ENCODE measurements at regions not wholly inside any gene's neighbourhood (a gene's known extent, or its start where the extent isn't known, plus 50 kb on each side); places are given as distances from the start of the nearest gene placed in this dataset.
"Not testable (repeated sequence)": the region's sequence is repeated elsewhere in the genome, so short reads cannot be mapped to it uniquely, and the experiment has no call there.

- DNase-seq = no peak
Measured at GRCh38 chr16:5214466-5214865, 116.9 kb upstream of the EEF2KMT start.

DNA sequence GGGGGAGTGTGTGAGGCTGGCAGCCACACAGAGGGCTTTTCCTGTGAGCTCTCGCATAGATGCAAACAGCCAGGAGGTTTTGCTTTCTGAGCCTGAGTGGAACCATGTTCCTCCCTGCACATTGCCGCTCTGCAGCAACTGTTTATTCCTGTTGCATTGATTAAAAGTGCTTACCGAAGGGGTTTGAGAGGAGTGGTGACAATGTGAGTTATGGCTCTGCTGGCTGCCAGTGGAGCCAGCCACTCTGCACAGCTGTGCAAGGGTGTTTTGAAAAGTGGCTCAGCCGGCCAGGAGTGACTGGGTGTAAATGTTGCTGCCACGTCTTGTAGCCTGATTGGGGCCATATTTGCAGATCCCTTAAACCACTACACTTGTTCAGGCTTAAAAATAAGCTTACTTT lies 114.9 kb upstream of the EEF2KMT start:
- DNase-seq = not testable (repeated sequence)

GRCh38 chr16:5207862-5208498 lies 110.4 kb upstream of the EEF2KMT start:
- not testable (repeated sequence) for DNase-seq

- no peak for DNase-seq
Measured at GRCh38 chr16:5207001-5207523, 109.5 kb upstream of the EEF2KMT start.

- no peak for DNase-seq
Measured at GRCh38 chr16:5206331-5206990, 108.9 kb upstream of the EEF2KMT start.

- no peak for DNase-seq
Measured at GRCh38 chr16:5205361-5206040, 107.9 kb upstream of the EEF2KMT start.

GRCh38 chr16:5203675-5204074 lies 106.1 kb upstream of the EEF2KMT start:
- DNase-seq = not testable (repeated sequence)

DNA sequence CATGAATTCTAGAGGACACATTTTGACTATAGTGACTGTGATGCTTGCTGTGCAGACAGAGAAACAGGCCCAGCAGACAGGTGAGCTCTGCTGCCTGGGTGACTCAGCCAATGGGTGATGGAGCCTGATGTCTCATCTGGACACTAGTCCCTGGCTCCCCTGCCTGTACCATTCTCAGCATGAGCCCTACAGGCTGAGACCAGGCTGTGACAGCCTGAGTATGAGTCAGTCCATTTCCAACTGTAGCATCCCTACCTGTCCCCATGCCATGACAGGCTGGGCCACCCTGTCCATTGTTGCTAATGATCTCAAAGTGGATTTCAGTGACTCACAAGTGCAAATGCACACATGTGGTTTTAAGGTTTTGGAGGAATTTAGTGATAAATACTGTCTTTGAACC lies 102.5 kb upstream of the EEF2KMT start:
- DNase-seq = no peak

DNA sequence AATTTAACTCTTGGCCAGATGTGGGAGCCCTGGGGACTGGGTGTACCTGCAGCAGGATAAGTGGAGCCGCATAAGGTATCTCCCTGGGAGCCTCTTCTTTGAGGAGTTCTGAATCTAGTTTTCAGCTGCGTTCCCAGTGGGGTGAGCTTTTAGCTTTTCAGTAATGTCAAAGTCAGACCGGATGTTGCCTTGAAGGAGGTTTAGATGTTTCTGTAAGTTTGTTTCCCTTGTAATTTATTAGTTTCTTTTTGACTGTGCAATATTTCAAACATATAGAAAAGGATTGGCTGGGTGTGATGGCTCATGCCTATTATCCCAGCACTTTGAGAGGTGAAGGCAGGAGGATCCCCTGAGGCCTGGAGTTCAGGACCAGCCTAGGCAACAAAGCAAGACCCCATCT lies 98.6 kb upstream of the EEF2KMT start:
- DNase-seq = no peak

- no peak for DNase-seq
Measured at GRCh38 chr16:5193861-5194260, 96.3 kb upstream of the EEF2KMT start.

DNA sequence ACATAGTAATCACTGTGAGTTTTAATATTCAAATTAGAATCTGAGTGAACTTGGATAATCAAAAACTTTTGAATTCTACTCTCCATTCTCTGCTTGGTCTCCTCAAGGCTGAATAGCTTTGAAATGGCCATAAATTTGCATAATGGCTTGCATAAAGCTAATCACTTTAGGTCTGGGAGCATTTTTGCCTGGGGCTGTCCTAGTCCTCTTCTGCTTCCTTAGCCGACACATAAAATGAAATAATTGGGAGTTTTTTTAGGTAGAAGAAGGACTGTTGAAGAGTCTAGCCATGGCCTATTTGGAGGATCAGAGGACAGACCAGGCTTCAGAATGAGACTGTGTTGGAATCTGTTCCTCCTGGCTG lies 91.4 kb upstream of the EEF2KMT start:
- DNase-seq = no peak

- no peak for DNase-seq
Measured at GRCh38 chr16:5188318-5188988, 90.9 kb upstream of the EEF2KMT start.

DNA sequence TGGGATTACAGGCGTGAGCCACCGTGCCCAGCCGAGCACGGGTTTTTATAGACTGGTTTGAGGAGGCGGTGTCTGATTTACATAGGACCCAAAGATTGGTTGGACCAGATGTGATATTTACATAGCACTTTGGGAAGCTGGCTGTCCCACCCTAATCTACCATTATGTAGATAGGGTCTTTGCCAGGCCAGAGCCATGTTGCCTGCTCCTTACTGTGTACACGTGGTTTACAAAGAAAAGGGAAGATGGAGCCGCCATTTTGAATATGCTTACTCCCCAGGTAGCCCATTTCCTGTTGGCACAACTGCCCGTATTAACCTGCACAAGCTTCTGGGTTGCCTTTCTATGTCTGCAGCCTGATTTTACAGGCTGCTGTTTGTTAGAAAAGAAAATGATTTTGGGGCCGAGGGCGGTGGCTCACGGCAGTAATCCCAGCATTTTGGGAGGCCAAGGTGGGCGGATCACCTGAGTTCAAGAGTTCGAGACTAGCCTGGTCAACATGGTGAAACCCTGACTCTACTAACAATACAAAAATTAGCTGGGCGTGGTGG lies 89.9 kb upstream of the EEF2KMT start:
- no peak for DNase-seq

DNA sequence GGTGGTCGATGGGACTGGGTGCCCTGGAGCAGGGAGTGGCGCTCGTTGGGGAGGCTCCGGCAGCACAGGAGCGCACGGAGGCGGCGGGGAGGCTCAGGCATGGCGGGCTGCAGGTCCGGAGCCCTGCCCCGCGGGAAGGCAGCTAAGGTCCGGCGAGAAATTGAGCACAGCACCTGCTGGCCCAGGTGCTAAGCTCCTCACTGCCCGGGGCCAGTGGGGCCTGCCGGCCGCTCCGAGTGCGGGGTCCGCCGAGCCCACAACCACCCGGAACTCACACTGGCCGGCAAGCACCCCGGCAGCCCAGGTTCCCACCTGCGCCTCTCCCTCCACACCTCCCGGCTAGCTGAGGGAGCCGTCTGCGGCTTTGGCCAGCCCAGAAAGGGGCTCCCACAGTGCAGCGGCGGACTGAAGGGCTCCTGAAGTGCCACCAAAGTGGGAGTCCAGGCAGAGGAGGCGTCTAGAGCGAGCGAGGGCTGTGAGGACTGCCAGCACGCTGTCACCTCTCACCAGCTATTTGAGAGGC lies 88.8 kb upstream of the EEF2KMT start:
- DNase-seq = no peak

DNA sequence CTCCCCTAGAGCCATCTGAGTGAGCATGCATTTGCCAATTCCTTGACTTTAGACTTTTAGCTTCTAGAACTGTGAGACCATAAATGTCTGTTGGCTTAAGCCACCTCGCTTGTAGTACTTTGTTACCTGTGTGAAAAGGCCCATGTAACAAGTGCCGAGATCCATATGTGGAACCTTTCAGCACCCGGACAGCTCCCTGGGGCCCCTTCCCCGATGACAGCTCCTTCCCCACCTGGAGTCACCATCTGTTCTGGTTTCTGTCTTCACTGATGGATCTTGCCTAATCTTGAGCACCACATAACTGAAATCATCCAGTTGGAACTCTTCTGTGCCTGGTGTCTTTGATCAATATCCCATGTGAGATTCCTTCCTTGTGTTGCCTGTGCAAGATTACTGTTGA lies 78.9 kb upstream of the EEF2KMT start:
- no peak for DNase-seq

GRCh38 chr16:5175266-5175665 lies 77.7 kb upstream of the EEF2KMT start:
- no peak for DNase-seq

- DNase-seq = no peak
Measured at GRCh38 chr16:5166486-5166885, 68.9 kb upstream of the EEF2KMT start.

- not testable (repeated sequence) for DNase-seq
Measured at GRCh38 chr16:5165429-5165828, 67.8 kb upstream of the EEF2KMT start.

GRCh38 chr16:5162801-5163200 lies 65.2 kb upstream of the EEF2KMT start:
- DNase-seq = not testable (repeated sequence)

DNA sequence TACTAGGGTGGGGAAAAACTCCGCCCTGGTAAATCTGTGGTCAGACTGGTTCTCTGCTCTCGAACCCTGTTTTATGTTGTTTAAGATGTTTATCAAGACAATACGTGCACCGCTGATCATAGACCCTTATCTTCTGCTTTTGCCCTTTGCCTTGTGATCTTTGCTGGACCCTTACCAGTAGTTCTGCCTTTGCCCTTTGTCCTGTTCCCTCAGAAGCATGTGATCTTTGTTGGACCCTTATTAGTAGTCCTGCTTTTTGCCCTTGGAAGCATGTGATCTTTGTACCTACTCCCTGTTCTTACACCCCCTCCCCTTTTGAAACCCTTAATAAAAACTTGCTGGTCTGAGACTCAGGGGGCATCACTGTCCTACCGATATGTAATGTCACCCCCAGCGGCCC lies 64.3 kb upstream of the EEF2KMT start:
- not testable (repeated sequence) for DNase-seq

GRCh38 chr16:5160010-5160409 lies 62.4 kb upstream of the EEF2KMT start:
- not testable (repeated sequence) for DNase-seq

DNA sequence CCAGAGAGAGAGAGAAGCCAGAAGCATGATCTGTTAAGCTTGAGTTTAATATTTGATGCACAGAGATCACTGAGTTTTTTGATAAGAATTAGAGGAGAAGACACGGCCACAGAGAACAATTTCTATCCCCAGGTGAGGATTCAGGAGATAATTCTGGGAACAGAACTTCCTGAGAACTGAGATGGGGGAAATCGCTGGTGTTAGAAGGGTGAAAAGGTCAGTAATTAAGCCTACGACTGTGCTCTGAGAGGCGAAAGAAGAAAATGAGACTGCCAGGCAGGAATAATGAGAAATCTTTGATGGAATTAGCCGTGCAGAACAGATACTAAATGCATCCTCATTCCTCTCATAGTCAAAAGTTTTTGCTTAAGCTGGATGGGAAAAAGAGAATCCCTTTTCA lies 61.9 kb upstream of the EEF2KMT start:
- DNase-seq = not testable (repeated sequence)

- DNase-seq = no peak
Measured at GRCh38 chr16:5158494-5158893, 60.9 kb upstream of the EEF2KMT start.

Data from bone marrow (tissue), 2 donors.